Activated CD8-positive, alpha-beta memory T cell treated with anti-CD3 and anti-CD28 coated beads, Interleukin-2, amount 50 U/mL, for 24 hours (primary cell): ENCODE measurements at regions not wholly inside any gene's neighbourhood (a gene's known extent, or its start where the extent isn't known, plus 50 kb on each side); places are given as distances from the start of the nearest gene placed in this dataset.

Experiments used
- DNase-seq: peaks from one replicate; pipeline ENCODE4 v3.0.0-alpha.2; 2020; ENCODE audit errors: extremely low read depth

- DNase-seq: no peak
These were observed 970.5 kb upstream of the SLC35B3 start for GRCh38 chr6:9405825-9406224.

DNA sequence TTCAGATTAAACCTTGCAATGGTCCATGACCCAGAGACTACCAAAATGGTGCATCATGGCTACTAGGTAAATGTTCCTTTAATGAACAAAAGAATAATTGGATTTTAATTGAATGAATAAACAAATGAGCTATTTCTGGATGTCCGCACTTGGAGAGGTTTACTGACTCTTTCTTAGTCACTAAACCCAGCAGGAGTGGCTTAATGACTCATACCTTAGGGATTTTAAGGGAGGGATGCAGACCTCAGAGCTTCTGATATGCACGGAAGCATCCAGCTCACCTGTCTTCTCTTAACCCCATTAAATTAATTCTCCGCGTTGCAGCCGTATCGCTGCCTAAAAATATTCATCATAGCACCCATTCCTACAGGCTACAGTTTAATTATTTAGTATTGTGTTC is 970.0 kb upstream of the SLC35B3 start:
- DNase-seq: no peak

- no peak for DNase-seq
These were observed 969.2 kb upstream of the SLC35B3 start for GRCh38 chr6:9404351-9405146.

DNA sequence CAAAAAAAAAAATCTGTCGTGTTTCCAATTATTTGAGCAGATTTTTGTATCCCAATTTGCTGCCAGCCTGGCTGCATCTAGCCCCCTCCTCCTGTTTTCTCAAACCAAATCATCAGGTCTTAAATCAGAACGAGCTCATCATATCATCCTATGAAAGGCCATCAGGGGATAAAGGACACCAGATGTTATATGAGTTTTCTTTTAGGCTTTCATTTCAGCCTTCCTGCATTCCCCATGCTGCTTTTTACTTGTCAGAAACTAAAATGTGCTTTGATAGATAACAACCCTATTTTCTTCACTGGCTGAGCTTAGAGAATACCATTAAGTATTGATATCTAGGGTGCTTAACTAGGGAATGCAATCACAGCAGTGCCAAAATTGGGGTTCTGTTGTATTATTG is 968.4 kb upstream of the SLC35B3 start:
- no peak for DNase-seq

- DNase-seq: no peak
These were observed 966.6 kb upstream of the SLC35B3 start for GRCh38 chr6:9401960-9402359.

- DNase-seq: no peak
These were observed 964.6 kb upstream of the SLC35B3 start for GRCh38 chr6:9399916-9400315.

- no peak for DNase-seq
These were observed 963.5 kb upstream of the SLC35B3 start for GRCh38 chr6:9398767-9399373.

GRCh38 chr6:9398071-9398766 is 962.9 kb upstream of the SLC35B3 start:
- no peak for DNase-seq

DNA sequence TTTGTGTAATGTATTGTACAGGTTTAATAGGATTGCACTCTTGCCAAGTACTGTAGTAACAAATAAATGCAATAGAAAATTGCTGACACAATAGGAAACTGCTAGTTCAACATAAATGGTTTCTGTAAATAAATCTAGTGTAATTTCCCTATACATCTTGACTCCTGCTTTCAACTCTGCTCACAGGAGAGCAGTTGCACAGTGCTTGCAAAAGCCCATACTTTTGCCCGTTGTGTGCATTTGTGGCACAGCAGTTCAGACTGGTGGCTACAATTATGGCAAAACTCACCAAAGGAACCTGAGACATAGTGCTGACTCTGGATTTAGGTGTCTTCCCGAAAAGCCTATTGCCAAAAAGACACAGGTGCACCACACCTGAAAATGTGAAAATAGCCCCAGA is 953.3 kb upstream of the SLC35B3 start:
- DNase-seq: no peak

DNA sequence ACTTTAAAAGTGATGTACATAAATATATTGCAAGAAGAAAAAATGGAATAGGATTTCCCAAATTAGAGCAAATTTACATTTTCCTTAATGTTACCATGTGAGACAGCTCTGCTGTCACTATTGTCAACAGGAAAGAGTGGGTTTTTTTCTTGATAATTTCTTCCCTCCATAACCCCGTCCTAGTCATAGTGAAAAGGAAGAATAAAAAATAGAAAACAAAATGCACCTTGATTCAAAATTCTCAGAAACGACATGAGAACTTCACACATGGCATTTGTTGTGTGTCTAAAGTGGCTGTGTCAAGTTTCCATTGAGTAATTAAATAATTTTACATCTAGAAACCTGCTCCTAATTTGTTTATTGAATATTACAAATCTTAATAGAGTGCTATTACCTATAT is 945.2 kb upstream of the SLC35B3 start:
- DNase-seq: no peak

- DNase-seq: no peak
These were observed 938.0 kb upstream of the SLC35B3 start for GRCh38 chr6:9373308-9373707.

GRCh38 chr6:9370480-9370879 is 935.1 kb upstream of the SLC35B3 start:
- DNase-seq: no peak

DNA sequence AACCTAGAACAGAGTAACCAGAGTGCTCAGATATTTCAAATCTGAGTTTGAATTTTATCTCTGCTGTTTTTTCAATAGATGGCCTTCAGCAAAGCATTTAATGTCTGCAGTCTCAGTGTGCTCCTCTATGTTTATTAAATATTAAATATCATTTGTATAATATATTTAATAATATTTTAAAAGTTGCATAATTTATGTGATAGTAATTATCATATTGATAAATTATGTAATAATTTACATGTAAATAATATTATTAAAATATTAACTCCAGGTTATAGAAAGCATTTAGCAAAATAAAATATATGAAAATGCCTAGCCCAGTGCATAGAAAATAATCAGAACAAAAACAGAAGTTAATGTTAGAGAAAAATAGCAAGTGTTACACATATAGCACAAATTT is 930.0 kb upstream of the SLC35B3 start:
- no peak for DNase-seq

DNA sequence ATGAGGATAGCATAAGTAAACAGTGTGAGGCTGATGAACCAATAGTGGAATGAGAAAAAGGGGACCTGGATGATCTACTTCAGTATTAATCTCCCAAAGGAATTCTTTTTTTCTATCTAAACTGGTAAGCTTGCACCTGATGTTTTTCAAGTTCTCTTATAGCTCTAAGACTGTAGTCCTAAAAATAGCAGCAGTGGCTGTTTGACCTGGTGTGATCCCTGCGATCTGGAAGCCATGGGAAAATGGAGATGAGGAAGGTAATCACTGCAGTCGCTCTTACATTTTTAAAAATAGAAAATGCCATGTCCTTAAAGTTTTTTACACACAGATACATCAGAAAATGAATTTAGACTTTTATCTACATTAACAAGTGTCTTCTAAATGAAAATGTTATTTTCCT is 926.4 kb upstream of the SLC35B3 start:
- no peak for DNase-seq

GRCh38 chr6:9360881-9361280 is 925.5 kb upstream of the SLC35B3 start:
- DNase-seq: no peak

GRCh38 chr6:9347608-9348007 is 912.3 kb upstream of the SLC35B3 start:
- DNase-seq: no peak

- DNase-seq: no peak
These were observed 911.6 kb upstream of the SLC35B3 start for GRCh38 chr6:9346923-9347322.

DNA sequence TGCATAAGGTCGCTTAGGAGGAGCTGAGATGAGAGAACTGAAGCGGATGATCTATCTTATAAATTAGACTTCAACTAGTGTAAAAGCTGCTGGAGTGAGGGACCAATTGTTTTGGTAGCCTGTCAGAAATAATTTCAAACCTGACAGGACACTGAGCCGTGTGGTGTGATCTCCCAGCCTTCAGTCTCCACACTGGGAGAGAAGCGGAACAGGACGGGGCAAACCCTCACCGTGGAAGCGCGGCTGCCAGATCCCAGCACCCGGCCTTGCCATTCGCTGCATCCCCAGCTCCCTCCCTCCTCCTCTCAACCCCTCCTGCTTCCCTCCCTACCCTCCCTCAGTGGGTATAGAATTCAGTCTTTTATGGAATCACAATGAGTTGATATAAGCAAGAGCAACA is 900.1 kb upstream of the SLC35B3 start:
- DNase-seq: no peak

DNA sequence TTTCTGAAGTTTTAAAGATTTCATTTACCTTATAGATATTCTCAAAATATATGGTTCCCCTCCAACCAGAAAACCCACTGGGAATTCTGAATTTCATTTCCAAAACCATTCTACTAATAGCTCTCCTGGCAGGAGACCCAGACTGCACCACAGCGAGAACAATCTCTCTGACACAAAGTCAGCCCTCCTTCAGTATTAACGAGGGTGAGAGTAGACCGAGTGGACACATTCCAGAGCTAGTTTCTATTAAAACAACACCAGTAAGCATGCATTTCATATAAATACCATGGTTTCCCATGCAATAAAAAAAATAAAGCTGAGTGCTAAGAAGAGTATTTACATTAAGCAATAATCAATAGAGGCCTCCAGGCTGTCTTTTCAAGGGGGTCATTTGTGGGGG is 899.6 kb upstream of the SLC35B3 start:
- no peak for DNase-seq

GRCh38 chr6:9332241-9332780 is 897.0 kb upstream of the SLC35B3 start:
- DNase-seq: no peak

DNA sequence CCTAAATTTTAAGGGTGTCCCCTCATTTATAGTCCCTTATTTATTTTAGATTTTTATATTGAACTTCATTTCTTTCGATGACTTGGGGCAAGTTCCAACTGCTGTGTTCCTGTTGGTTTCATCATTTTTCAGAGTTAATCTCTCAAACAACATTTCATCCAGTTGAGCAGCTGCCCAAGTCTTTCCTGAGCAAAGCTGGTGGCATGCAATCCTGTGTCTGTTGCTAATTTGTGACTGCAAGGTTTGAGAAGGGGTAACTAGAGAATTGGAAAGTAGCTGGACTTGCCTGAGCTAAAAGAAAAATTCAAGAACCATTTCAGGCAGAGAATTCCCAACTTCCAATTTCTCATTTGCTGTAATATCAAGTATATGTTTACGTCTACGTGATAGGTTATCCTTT is 881.5 kb upstream of the SLC35B3 start:
- no peak for DNase-seq

GRCh38 chr6:9315966-9316650 is 880.8 kb upstream of the SLC35B3 start:
- DNase-seq: no peak
